GM19328 (cell line): ENCODE measurements at regions not wholly inside any gene's neighbourhood (a gene's known extent, or its start where the extent isn't known, plus 50 kb on each side); places are given as distances from the start of the nearest gene placed in this dataset.
"Not testable (repeated sequence)": the region's sequence is repeated elsewhere in the genome, so short reads cannot be mapped to it uniquely, and the experiment has no call there.

Experiments
- ATAC-seq: cut with Tn5 transposase; IDR thresholded peaks from one replicate; pipeline ENCODE4 v1.9.1; 2021; ENCODE audit warnings: mild to moderate bottlenecking, moderate library complexity; ENCODE audit not compliant: unreplicated experiment

- no peak for ATAC-seq
Measured at GRCh38 chr10:113485736-113486135, 67.1 kb upstream of the HABP2 start.

DNA sequence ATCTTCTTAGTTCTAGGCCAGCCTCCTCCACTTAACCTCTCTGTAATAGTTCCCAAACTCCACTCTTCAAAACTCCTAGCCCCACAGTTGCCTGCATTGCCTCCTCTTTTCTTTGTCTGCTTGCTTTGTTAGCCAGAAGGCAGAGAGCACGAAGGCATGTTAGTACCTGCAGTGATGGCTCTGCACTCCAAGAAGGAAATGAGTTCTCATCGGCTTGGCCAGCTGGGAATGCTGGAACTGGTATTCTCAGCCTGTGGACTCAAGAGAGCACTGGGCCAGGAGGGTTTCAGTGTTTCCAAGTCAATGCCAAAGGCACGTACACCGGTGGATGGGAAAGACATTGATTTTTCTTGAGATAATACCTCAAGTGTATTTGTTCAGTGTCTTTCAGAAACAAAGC lies 66.3 kb upstream of the HABP2 start:
- ATAC-seq, result no peak

DNA sequence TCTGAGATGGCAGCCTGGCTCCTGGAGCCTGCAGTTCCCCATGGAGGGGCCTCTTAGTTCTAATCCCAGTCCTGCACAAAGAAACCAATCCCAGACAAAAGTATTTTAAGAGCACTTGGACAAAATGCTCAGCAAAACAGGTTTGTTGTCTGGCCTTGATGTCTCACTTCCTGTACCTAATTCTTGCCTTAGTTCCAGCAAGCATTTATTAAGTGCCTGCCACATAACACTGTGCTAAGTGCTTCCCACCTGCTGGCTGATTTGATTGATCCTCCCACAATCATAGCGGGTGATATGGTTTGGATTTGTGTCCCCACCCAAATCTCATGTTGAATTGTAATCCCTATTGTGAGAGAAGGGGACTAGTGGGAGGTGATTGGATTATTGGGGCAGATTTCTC lies 65.7 kb upstream of the HABP2 start:
- ATAC-seq, result no peak

DNA sequence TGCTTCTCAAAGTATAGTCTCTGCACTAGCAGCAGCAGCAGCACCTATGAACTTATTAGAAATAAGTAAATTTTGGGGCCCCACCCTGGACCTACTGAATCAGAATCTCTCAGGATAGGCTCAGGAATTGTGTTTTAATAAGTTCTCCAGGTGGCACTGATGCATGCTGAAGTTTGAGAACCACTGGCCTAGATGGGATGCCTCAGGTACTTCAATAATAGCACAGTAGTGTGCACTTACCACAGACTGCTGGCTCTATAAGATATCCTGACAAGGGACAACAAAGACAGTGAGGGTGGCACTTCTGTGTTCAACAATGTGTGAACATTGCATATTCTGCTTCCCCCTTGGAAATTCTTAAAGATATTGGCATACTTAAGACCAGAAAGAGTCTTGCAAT lies 64.7 kb upstream of the HABP2 start:
- no peak for ATAC-seq

DNA sequence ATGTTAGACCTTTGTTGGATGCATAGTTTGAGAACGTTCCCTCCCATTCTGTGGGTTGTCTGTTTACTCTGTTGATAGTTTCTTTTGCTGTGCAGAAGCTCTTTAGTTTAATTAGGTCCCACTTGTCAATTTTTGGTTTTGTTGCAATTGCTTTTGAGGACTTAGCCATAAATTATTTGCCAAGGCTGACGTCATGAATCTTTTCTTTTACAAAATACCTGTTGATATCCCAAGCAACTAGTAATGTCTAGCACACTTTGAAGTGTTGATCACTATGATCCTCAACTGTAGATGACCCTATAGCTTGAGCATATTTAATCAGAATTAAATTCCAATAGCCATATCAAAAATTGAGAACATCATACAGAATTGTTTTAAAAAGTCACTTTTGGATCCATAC lies 63.3 kb upstream of the HABP2 start:
- not testable (repeated sequence) for ATAC-seq

DNA sequence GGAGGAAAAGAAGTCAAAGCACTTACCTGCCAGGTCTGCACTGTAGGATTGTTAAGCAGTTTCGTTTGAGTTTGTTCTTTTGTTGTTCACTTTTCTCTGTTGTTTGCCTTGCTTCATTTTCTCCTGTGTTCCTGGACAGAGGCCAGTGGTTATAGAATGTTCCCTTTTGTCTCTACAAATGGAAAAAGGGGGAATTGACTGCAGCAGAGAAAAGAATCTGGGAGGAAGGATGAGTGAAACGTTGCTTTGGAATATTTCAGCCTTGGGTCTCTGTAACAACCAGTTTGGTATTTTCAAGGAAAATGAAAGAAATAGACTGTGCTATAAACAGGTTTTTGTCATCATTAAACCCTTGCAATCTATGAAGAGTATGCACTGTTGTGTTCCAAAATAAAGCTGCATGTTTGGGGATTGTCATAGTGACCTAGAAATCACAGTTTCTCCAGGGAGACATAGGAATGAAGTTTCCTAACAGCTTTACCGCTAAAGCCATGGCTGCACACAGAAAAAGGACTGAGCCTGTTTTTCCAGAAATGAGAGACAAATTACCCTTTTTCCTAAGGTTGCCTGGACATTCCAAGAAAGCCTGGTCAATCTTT lies 60.8 kb upstream of the HABP2 start:
- no peak for ATAC-seq

DNA sequence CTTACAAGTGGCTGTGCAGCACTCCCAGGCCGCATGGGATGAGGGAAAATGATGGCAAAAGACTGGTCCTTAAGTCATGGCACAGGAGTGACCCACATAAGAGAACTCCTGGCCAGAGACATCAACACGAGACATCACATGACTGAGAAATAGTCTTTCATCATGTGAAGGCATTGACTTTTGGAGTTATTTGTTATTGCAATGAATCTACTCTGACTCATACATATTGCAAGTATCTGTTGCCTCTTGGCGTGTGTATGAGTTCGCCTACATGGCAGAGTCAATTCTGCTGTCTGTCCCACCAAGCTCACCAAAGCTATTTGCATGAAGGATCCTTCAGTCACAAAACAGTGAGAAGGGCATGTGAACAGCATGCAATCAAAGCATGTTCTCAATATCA lies 59.7 kb upstream of the HABP2 start:
- no peak for ATAC-seq

DNA sequence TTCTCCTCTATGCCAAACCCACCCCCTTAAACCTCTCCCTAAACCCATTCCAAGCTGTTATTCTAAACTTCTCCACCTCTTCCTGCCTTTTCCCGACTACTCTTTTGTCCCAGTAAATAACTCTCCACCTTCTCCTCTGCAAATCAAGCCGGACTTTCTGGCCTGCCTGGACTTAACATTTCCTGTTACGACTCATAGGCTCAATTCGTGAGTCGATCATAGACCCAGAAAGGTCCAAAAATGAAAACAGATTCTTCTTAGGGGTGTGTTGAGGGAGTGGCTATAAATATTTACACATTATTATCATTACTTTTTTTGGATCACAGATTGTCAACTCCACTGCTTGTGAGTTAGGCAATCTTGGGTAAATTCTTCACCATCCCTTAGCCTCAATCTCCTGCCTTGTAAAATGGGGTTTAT lies 59.0 kb upstream of the HABP2 start:
- no peak for ATAC-seq

DNA sequence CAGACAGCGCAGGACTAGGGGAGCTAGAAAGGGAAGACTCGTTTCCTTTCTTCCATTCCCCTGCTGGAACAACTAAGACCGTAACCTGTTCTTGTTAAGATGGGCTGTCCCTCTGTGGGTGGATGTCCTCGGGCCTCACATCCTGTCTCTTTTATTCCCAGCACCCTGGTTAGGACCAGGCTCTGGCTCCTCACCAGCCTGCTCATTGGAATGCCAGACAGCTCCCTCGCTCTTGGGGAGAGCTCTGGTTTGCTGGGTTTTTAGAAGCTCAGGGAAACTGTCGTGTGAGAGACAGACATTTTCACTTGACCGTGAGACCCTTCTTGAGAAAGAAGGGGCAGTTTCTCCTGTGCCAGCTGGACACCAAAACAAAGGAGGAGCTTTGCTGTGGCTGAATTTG lies 58.1 kb upstream of the HABP2 start:
- no peak for ATAC-seq

DNA sequence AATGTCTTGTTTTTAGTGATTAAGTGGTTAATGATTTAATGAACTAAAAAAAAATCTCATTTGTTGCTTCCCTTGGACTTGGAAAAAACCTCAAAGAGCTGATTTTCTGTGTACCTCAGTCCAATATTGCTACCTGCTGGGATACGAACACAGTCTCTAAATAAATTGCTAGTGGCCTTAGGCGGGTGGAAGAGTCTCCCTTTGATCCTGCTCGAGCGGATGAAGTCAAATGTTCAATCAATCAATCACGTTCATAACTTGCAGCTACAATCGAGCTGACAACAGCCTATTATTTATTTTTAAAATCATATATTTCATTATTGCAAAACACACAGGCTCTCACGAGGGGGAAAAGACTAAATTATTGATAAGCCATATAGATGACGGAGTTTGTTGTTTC lies 57.3 kb upstream of the HABP2 start:
- no peak for ATAC-seq

- ATAC-seq, result no peak
Measured at GRCh38 chr10:113496111-113497109, 56.4 kb upstream of the HABP2 start.

DNA sequence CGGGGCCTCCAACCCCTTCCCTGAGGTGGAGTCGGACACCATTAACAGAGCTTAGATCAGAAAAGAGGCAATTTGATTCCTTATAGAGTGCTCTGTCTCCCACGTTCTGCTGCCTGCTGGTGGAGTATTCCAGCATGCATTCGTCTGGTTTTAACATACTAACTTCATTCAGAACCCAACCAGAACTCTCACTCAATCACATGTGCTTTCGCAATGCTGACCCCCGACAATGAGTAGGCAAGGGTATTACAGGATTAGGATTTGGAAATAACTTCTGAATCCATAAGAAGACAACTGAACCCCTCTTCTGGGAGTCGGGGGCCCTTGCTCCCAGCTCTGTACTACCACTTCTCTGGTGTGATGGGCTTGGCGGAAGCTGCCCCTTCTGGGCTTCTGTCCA lies 55.7 kb upstream of the HABP2 start:
- no peak for ATAC-seq

DNA sequence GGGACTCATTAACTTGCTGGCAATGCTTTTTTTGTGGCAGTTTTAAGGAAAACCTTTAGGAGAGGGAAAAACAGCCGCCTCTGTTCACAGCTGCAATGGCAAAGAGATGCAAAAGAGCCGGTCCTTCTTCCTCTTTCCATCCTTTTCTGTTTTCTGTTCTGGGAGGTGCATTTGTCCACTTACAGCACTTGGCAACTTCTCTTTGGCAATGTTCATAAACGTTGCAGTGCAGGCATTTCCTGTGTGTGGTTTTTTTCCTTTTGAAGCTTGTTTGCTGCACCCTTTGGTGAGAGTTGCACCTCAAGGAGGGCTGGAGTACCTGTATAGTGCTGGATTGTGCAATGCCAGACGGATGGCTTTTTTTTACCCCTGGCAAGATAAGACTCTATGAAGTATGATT lies 53.9 kb upstream of the HABP2 start:
- ATAC-seq, result no peak

DNA sequence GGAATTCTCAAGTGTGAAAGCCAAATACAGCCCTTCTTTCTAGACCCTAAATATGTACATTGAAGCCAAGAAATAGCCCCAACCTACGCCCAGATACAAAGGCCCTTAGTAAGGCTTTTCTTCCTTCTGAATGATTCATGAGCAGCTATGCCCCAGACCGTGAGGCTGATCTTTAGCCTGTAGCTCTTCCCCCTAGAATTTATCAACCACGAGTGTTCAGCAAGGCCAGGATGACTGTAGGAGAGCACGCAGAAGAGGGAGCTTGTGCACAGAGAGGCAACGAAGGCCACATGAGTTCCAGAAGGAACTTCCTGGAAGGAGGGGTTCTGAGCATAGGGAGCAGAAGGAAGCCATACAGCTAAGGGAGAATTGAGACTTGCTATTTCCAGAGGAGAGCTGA lies 53.0 kb upstream of the HABP2 start:
- no peak for ATAC-seq

DNA sequence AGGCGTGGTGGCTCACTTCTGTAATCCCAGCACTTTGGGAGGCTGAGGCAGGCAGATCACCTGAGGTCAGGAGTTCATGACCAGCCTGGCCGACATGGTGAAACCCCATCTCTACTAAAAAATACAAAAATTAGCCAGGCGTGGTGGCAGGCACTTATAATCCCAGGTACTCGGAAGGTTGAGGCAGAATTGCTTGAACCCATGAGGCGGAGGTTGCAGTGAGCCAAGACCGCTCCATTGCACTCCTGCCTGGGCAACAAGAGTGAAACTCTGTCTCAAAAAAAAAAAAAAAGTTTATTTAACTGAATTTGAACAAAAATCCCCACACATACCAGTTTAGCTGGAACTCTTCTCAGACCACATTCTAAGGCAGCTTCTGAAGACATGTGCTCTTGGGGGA lies 51.8 kb upstream of the HABP2 start:
- not testable (repeated sequence) for ATAC-seq
